ENCODE measurements at regions not wholly inside any gene's neighbourhood (a gene's known extent, or its start where the extent isn't known, plus 50 kb on each side); places are given as distances from the start of the nearest gene placed in this dataset.

DNA sequence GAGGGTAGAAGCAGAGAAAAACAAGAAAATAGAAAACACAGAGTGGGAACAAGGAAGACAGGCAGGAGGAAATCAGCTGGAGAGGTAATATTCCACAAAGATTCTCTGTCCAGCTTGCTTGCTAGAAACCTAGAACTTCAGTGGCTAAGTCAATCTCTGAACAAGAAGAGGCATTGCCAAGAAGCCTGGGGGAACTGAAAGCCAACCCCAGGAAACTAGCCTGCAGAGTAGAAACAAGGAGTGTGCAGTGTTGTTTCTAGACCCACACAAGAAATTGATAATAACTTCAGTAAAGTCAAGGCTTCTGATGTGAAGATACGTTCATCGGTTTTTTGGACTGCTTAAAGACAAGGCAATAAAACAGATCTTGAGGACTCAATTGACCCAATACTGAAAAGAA lies 234.5 kb upstream of the MAP3K1 start:
- Histone ChIP-seq H3K27ac (ENCODE audit: low read depth, low read length) (no peak overlapping the region), H3K36me3 (ENCODE audit: insufficient read depth, low read length) (no peaks in the 10 kb centered on the region), H3K4me1 (ENCODE audit: insufficient read depth, low read length) (no peaks in the 10 kb centered on the region), H4K20me1 (ENCODE audit: insufficient read depth, low read length) (no peaks in the 10 kb centered on the region), H3K27me3 (ENCODE audit: insufficient read depth, low read length) (no peaks in the 10 kb centered on the region), H3K79me2 (ENCODE audit: insufficient read depth, low read length) (no peaks in the 10 kb centered on the region), H3K4me3 (ENCODE audit: insufficient read depth, low read length) (no peak overlapping the region), H3K9me3 (ENCODE audit: low read depth, low read length) (no peaks in the 10 kb centered on the region), H2AFZ (ENCODE audit: low read length) (no peak overlapping the region), H3K4me2 (ENCODE audit: insufficient read depth, low read length) (no peak overlapping the region)
- no peak for DNase-seq (ENCODE audit: insufficient read length, low spot score, missing footprints)
- TF ChIP-seq, protein P1, sequence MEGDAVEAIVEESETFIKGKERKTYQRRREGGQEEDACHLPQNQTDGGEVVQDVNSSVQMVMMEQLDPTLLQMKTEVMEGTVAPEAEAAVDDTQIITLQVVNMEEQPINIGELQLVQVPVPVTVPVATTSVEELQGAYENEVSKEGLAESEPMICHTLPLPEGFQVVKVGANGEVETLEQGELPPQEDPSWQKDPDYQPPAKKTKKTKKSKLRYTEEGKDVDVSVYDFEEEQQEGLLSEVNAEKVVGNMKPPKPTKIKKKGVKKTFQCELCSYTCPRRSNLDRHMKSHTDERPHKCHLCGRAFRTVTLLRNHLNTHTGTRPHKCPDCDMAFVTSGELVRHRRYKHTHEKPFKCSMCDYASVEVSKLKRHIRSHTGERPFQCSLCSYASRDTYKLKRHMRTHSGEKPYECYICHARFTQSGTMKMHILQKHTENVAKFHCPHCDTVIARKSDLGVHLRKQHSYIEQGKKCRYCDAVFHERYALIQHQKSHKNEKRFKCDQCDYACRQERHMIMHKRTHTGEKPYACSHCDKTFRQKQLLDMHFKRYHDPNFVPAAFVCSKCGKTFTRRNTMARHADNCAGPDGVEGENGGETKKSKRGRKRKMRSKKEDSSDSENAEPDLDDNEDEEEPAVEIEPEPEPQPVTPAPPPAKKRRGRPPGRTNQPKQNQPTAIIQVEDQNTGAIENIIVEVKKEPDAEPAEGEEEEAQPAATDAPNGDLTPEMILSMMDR (IDR thresholded peaks at IDR 0.05; ENCODE audit: extremely low read depth, low read depth, low read length): no peak

DNA sequence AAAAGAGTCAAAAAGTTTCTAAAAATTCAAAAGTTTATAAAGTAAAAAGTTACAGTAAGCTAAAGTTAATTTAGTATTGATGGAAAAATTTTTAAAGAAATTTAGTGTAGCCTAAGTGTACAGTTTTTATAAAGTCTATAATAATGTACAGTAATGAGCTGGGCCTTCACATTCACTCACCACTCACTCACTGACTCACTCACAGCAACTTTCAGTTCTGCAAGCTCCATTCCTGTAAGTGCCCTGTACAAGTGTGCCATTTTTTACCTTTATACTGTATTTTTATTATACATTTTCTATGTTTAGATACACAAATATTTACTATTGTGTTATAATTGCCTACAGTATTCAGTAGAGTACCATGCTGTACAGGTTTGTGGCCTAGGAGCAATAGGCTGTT lies 239.5 kb upstream of the MAP3K1 start:
- H3K4me3 ChIP-seq (ENCODE audit: insufficient read depth, low read length): no peak overlapping the region
- no peaks in the 10 kb centered on the region for H3K79me2 ChIP-seq (ENCODE audit: insufficient read depth, low read length)
- no peaks in the 10 kb centered on the region for H3K9me3 ChIP-seq (ENCODE audit: low read depth, low read length)
- no peaks in the 10 kb centered on the region for H4K20me1 ChIP-seq (ENCODE audit: insufficient read depth, low read length)
- H3K27ac ChIP-seq (ENCODE audit: low read depth, low read length): no peak overlapping the region
- H2AFZ ChIP-seq (ENCODE audit: low read length): no peak overlapping the region
- TF ChIP-seq, protein P1 (IDR thresholded peaks at IDR 0.05; ENCODE audit: extremely low read depth, low read depth, low read length): no peak
- no peaks in the 10 kb centered on the region for H3K4me1 ChIP-seq (ENCODE audit: insufficient read depth, low read length)
- DNase-seq (ENCODE audit: insufficient read length, low spot score, missing footprints): no peak
- H3K4me2 ChIP-seq (ENCODE audit: insufficient read depth, low read length): no peak overlapping the region
- H3K27me3 ChIP-seq (ENCODE audit: insufficient read depth, low read length): no peaks in the 10 kb centered on the region
- no peaks in the 10 kb centered on the region for H3K36me3 ChIP-seq (ENCODE audit: insufficient read depth, low read length)

GRCh38 chr5:56574778-56575177 lies 240.6 kb upstream of the MAP3K1 start:
- no peak overlapping the region for H3K4me2 ChIP-seq (ENCODE audit: insufficient read depth, low read length)
- no peaks in the 10 kb centered on the region for H3K36me3 ChIP-seq (ENCODE audit: insufficient read depth, low read length)
- H3K79me2 ChIP-seq (ENCODE audit: insufficient read depth, low read length): no peaks in the 10 kb centered on the region
- H4K20me1 ChIP-seq (ENCODE audit: insufficient read depth, low read length): no peaks in the 10 kb centered on the region
- TF ChIP-seq, protein P1 (IDR thresholded peaks at IDR 0.05; ENCODE audit: extremely low read depth, low read depth, low read length): no peak
- H3K4me3 ChIP-seq (ENCODE audit: insufficient read depth, low read length): no peak overlapping the region
- no peaks in the 10 kb centered on the region for H3K9me3 ChIP-seq (ENCODE audit: low read depth, low read length)
- no peak overlapping the region for H3K27ac ChIP-seq (ENCODE audit: low read depth, low read length)
- H3K4me1 ChIP-seq (ENCODE audit: insufficient read depth, low read length): peaks cover under 1% of the 10 kb centered on the region
- no peaks in the 10 kb centered on the region for H3K27me3 ChIP-seq (ENCODE audit: insufficient read depth, low read length)
- no peak overlapping the region for H2AFZ ChIP-seq (ENCODE audit: low read length)
- DNase-seq (ENCODE audit: insufficient read length, low spot score, missing footprints): no peak

GRCh38 chr5:56569566-56569965 lies 245.8 kb upstream of the MAP3K1 start:
- no peak for DNase-seq (ENCODE audit: insufficient read length, low spot score, missing footprints)
- Histone ChIP-seq H3K4me1 (ENCODE audit: insufficient read depth, low read length) (peaks cover 2% of the 10 kb centered on the region), H4K20me1 (ENCODE audit: insufficient read depth, low read length) (no peaks in the 10 kb centered on the region), H3K27me3 (ENCODE audit: insufficient read depth, low read length) (peaks cover 2% of the 10 kb centered on the region), H3K36me3 (ENCODE audit: insufficient read depth, low read length) (no peaks in the 10 kb centered on the region), H3K27ac (ENCODE audit: low read depth, low read length) (no peak overlapping the region), H3K79me2 (ENCODE audit: insufficient read depth, low read length) (no peaks in the 10 kb centered on the region), H3K9me3 (ENCODE audit: low read depth, low read length) (no peaks in the 10 kb centered on the region), H3K4me2 (ENCODE audit: insufficient read depth, low read length) (no peak overlapping the region), H2AFZ (ENCODE audit: low read length) (no peak overlapping the region), H3K4me3 (ENCODE audit: insufficient read depth, low read length) (no peak overlapping the region)
- TF ChIP-seq, protein P1 (IDR thresholded peaks at IDR 0.05; ENCODE audit: extremely low read depth, low read depth, low read length): no peak

Data from osteoblast (primary cell).